Right hindlimb (tissue), 1 donor: ENCODE measurements at regions not wholly inside any gene's neighbourhood (a gene's known extent, or its start where the extent isn't known, plus 50 kb on each side); places are given as distances from the start of the nearest gene placed in this dataset.

Source experiments
- DNase-seq: peaks from one replicate; pipeline ENCODE4 v3.0.0-alpha.2; 2018

DNA sequence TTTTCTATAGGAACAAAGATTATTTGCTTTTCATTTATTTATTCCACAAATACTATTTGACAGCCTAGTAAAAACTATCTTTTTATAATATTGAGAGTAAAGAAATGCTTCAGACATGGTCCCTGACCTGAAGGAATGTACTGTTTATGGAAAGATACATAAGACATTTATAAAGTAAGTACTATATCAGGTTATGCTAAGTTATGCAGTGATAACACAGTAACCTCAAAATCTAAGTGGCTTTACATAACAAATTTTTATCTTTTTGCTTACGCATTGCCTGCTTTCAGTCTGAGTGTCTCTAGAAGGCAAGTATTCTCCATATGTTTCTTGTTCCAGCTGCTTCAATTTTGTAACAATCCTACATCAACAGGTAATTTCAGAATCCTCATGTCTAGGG lies 694.0 kb downstream of the SQOR start:
- DNase-seq = no peak

DNA sequence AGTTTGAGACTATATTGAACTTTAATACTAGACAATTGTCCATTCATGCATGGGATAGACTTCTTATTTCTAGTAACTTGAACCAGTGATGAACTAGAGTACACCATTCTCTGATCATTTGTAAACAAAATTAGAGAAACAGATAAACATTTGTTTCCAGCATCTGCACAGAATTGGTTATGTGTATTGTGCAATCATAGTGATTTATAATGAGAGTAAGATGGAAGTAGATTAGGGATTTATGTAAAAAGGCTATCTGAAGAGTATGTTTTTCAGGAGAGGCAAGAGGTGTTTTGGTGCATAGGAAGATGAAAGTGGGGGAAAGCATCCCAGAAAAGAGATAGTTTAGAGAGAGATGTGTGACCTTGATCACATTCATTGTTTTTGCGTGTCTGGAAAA lies 695.0 kb downstream of the SQOR start:
- DNase-seq = no peak

DNA sequence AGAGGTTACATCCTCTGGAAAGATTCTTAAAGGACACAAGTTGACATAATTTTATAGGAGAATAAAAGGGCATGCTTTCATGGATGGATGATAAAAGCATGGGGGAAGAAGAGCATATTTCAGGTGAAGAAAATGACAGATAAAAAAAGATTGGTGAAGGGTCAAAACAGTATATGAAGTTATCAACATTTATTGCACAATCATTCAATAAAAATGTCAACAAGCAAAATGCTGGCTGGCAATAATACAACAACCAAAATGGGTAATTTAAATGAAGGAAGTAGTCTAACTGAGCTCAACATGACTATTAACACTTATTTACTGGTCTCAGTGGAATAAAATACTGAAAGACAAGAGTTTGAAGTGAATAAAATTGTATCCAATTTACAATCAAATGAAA lies 696.7 kb downstream of the SQOR start:
- DNase-seq = no peak

DNA sequence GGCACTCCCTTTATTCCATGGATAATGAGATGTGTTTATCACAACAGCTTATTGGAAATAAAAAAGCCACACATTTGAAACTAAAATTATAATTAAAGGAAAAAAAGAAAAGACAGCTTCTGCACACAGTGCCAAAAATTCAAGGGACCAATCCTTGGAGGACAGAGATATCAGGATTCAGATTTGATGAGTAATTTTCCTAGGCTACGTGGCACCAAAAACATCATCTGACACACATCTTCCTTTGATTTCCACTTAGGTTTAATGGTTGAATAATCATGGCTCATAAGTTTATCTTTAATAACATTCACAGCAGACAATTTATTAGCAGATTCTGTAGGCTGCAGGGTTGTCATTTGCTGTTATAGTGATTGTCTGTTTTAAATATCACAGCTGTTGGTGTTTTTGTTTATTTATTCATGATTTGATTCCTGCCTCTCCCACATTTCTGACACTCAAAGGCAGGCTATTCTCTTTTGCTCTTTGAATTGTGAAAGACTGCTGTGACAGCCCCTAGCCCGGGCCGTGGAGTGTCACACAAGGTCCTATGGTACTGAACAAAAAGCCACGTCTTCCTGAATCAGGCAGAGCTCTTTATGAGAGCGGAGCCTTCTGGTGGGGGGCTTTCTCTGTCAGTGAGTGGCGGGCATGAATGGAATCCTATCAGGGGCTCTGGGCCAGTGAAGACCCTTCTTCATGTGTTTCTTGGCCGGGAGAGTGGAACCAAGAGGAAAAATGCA lies 708.5 kb downstream of the SQOR start:
- no peak for DNase-seq

DNA sequence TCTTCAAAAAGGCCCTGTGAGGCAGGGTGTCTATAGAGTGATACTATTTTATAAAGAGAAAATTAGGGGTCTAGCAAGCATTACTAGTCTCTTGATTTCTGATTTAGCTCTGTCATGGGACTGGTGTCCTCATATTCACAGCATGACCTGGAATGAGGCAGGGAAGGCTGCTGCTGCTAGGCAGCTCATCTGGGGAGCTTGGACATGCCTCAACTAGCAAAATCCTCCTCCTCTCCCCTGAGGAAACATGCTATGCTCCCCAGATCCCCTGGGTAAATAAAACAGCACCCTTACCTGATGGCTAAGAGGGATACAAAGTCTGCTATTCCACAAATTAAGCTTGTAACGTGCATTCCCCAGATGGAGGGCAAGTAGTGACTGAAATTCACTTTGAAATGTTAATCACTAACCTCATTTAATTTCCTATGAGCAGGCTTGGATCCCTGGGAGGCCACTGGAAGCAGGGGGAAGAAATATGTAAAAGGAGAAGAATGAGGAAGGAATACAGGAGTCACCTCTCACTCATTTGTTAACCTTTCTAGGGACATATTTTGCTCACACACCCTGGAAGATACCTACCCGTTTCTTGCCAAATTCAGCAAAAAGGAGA lies 709.4 kb downstream of the SQOR start:
- no peak for DNase-seq

DNA sequence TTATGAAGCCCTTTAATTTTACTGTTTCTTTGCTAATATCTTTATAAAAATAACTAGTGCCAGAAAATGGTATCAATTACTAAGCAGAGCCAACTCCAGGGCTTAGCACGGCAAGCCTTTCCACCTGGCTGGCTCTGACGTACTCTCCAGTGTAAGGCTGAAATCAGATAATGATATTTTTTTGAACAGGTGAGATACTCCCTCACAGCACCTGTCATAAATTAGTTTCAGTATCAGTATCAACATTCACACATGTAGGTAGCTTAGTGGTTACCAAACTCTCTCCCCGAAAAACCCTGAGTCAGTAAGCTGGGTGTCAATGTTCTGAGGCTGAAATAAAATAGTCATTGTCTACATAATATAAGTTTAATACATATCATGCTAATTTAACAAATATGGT lies 710.1 kb downstream of the SQOR start:
- no peak for DNase-seq

DNA sequence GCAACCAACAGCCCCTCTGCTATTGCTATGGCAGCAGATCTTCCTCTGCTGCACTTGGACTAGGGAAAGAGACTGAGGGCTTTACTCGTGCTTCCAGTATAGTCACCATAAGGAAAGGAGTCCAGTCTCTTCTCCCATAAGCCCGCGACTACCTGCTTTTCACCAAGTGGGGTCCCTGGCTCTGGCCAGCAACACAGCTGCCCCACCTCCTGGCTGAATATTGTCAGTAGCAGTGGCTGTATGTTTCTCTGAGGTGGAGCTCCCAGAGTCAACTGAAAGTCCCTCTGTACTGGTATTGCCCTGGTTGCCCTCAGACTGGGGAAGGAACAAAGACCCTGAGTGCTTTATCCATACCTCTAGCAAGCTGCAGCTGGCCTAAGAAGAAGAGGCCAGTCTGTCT lies 719.6 kb downstream of the SQOR start:
- DNase-seq = no peak

DNA sequence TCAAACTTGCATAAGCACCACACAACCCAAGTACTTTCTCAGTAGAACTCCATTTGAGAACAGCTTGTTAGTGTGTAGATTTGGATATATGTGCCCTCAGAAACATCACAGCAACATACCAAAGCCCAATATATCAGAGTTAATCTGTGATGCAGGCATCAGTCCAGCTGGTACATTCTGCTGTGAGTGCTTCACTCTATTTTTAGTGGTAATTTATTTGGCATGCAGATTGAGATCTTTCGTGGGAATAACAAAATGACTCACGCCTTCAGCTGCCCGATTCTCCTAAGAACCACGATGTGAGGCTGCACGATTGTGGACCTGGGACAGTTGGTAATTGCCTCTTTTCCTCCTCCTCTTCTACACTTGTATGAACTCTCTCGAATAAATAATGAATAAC lies 730.7 kb downstream of the SQOR start:
- DNase-seq = peak; percentile 39

DNA sequence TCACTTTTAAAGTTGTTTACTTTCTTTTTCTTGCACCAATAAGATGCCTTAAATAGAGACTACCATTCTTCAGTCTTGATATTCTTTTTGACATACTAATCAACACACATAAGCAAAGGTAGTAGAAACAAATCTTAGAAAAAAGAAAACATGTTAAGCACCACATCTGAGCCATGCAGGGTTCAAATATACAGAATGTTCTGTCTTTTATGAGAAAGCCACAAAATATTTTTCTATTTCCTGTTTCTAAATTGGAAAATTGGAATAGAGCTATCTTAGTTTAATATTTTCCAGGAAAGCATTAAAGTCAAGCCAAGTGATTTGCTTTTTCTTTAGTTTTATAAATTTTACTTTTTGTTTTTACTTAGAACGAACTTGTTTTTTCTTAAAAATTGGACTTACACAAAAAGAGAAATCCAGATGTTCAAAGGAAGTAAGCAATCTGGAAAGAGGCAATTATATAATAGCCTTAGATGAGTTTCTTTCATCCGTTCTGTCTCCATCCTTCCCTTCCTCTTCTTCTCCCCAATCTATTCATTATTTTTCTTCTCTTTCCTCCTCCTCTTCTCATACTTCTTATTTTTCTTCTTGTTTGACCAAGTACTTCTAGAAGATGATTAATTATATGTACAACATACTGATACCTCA lies 731.7 kb downstream of the SQOR start:
- DNase-seq = no peak

DNA sequence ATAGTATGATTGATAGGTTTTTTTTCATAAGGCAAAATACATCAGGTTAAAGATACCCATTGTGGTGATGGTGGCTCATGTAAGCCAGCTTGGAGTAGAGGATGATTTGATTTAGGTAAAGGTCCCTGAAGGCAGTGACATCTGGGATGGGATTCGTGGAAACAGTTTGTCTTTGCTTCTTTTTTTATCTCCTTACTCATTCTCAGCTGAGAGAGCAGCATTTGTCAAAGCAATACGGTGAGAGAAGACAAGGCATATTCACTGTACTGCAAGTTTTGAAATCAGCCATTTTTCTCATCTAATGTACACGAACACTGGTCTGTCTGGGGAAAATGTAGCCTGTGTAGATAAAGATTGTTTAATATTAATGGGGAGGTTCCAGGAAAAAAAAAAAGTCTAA lies 749.1 kb downstream of the SQOR start:
- DNase-seq = no peak

DNA sequence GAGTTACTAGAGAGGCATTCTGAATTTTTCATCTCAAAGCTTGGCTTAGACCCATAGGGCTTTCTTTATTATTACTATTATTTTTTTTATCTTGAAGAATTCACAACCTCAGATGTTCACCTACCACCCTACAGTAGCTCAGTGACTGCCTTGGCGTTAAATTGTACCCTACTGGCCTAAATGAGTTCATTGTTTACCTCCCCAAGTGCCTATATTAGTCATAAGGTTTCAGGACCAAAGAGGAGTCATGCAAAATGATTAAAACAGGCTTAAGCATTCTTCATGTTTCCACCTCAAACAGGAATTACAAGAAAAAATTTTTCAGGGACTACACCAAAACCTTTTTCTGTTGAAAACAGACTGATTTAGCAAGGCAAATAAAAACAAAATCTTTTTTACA lies 751.5 kb downstream of the SQOR start:
- no peak for DNase-seq

DNA sequence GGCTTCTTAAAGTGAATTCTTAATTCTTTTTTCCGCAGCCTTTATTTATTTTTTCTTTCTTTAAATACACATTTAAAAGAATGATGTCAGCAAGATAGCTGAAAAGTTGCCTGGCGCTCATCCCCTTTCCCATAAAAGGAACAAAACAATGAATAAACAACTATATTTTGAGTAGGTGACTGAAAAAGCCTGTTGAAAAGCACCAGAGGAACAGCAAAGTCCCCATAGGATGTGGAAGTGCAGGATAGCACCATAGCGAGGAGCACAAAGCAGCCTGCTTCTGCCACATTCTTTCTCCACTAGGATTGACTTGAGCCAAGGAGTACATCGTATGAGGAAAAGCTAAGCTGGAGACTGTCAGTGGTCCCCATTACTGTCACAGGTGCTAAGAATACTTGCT lies 754.9 kb downstream of the SQOR start:
- DNase-seq = no peak

DNA sequence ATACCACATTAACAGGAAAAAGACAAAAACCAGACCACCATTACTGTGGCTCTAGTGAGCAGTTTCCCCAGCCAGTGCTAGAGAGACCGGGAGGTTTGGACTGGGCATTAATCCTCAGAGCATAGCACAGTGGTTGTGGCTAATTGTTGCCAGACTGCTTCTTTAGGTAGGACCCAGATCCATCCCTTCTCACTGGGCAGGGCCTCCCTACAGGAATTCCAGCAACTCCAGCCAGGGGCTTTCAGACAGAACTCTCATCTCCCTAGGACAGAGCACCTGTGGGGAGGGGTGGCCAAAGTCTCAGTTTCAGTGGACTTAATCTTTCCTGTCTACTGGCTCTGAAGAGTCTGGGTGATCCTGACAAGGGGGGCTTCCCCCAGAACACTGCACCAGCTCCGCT lies 759.6 kb downstream of the SQOR start:
- DNase-seq = no peak

DNA sequence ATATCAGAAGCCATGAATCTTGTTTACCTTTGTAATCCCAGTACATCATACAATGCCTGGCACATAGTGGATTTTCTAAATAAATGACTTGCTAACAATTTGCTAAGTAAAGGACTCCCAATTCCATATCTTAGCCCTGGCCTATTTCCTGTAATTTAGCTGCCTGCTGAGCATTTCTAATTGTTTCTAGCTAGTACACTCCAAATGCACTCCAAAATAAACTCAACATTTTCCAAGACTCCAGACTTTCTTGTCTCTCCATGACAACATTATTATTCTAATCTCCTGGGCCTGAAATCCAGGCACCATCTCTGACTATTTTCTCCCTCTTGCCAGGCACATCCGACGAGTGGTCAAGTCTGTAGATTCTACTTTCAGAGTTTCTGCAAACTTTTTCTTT lies 773.5 kb downstream of the SQOR start:
- no peak for DNase-seq

DNA sequence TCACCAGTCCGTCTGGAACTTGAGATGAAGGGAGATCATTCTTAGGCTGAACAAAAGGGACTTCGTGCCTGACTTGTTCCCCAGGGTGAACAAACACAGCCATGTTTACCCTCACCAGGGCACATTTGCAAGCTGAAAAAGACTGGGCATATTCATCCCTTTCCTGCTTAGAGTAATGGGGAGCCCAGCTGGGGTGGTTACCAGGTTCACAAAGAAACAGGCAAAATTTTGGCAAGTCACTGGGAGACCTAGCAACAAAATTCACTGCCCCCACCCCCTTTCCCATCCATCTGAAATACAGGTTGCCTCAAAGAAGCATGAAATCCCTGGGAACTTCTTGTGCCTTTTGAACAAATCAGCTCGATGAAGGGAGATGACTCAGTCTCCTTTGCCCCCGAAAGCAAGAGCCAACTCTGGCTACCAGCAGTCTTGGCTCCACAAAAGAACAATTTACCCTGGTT lies 775.0 kb downstream of the SQOR start:
- no peak for DNase-seq

DNA sequence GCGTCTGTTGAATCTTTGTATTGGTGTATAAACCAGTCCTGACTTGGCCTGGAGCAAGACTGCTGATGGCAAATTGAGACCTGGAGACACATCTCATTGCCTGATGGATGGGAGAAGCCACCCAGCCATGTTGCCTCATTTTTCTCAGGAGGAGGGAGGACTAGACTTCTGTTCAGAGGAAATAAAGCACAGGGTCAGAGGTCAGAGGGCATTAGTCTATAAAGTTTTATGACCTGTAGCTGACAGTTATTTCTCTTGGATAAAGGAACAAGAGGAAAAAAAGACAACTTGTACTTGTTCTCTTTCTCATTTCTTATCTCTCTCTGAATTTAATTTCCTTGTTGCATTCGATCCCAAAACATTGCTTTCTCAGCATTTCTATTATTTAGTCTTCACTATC lies 775.9 kb downstream of the SQOR start:
- DNase-seq = no peak

DNA sequence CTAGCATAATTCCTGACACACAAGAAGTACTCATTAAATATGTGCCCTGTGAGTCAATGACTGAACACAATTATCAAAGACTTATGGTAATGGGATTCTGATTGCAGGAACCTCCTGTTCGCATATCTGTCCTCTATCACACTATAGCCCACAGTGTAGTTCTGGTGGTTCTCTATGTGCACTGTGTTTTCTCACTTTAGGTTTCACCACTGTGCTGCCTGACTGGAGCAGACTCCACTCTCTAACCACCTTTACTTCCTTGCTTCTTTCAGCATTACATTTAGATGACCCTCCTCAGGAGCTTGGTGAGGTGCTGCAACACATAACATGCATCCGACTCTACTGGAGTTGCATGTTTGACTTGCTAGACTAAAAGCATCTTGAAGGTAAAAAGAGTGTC lies 777.1 kb downstream of the SQOR start:
- DNase-seq = no peak

DNA sequence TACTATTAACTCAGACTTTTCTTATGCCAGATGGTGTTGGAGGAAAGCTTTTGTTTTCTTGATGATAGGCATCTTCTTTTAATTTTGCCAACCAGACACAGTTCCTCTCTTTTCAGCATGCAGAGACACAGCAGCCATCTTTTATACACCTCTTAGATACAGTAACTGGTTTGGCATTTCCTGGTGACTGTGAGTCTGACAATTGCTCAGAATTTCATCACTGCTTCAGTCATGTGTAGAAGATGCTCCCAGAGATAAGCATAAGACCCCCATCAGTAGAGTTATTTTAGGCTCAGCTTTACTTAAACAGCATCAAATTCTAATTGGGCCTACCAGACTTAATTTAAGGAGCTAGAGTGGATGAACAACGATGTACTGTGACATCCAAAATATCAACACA lies 779.0 kb downstream of the SQOR start:
- no peak for DNase-seq

DNA sequence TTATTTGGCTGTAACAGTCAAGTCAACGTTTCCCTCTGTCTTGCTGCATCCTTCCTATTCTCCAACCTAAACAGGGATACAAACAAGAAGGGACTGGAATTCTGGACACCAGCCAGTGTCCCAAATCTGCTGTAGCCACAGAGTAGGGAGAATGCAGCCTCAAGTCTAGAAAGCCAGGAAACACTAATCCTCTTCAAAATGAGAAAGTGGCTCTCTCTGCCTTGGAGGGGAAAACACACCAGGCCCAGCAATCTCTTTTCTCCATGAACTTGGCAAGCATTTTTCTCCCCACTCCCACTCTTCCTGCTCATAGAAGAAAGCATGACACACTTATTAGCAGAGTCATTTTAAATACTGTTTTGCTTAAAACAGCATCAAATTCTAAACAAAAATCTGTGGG lies 781.7 kb downstream of the SQOR start:
- DNase-seq = peak; percentile 34

DNA sequence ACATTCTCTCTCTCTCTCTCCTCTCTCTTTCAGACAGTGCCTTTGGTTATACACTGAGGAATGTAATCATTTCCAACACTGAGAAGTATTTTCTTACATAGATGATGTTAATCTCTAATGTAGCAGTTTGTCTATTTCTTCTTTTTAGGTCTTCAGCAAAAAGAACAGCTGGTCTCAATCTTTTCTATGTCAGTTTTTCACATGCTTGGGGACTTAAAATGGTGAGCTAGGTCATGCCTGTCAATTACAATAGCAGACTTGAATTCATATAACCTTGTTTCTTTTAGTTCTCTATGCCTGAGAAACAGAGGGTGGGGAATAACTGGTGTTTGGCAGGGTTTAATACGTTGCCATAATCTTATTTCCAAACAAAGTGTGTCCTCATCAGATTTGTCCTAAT lies 786.2 kb downstream of the SQOR start:
- no peak for DNase-seq

DNA sequence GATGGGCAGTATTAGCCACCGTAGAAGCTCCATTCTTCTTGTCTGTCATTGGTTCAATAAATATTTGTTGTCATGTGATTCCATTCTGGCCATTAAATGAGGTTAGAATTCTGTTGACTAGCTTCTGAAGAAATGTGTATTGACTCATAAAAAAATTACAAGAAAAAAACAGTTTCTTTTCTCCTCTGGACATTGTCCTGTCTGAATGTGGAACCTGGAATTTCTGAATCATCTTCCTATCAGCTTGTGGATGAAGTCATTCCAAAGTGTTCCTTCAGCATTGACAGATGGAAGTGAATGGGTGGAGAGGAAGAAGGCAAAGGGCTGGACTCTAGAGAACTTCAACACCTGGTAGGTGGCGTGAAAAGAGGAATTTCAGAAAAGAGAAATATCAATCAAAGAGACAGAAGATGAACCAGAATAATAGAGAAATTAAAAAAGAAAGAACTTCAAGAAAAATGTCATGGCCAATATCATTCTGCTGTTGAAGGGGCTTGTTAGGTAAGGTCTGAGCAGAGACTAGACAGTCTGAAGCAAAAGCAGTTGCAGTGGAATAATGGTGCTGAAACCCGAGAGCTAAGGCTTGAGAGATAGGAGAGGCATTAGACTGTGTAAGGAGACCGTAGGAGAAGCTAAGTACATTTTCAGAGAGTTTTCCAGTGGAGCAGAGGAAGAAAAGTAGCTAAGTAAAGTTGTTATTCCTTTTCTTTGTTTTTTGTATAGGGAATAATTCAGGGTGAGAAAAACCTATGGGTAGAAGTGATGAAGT lies 806.6 kb downstream of the SQOR start:
- no peak for DNase-seq

DNA sequence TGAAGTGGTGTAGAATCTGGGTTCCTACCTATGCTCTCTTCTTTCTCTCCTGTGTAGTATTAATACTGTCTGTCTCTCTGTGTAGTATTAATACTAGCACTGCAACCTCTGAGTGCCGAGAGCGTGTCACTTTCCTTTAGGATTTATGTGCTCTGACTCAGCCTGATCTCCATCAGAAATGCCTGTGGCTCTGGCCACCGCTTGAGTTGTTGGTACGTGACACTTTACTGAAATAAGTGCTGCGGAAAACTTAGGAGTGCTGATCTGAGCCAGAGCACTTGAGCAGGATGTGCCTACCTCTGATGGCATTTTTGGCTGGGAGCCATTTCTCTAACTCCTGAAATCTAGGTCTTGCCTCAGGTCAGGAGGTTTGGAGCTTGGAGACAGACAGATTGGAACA lies 807.4 kb downstream of the SQOR start:
- no peak for DNase-seq

DNA sequence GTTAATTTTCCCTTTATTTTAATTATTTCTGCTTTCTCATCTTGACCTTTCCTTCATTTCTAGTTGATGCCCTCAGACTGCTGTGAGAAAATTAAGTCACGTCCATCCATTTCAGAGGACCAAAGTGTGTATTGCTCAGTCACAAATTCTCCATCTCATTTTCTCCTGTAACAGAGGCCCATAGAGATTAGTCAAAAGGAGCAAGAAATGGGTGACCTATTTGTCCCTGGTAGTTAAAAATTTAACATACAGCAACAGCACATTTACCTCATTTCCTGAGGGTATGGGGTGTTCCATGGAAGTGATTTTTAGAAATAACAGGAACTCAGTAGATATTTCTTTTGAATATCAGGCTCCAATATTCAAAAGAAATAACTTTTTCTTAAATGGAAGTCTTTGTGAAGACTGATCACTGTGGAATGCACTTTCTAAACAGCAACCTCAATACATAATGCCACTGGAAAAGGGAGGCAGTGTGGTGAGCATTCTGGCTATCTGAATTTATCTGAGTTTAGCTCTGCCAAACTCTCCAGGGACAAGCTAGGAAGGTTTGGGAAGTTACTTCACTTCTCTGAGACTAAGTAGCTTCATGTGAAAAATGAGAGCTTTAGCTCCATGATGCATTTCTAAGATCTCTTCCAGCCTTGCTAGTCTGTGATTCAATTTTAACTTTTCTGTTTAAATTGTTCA lies 808.2 kb downstream of the SQOR start:
- DNase-seq = no peak
